ENCODE measurements at regions not wholly inside any gene's neighbourhood (a gene's known extent, or its start where the extent isn't known, plus 50 kb on each side); places are given as distances from the start of the nearest gene placed in this dataset.

- FAIRE-seq (no peak), DNase-seq (ENCODE audit: insufficient read length, low spot score) (no peak)
- no peak for TF ChIP-seq POLR2A (IDR thresholded peaks at IDR 0.05; ENCODE audit: low read depth, low read length)
Measured at GRCh38 chr6:33957892-33958525, 154.2 kb upstream of the MLN start.

GRCh38 chr6:33957131-33957891 is 153.5 kb upstream of the MLN start:
- no peak for DNase-seq (ENCODE audit: insufficient read length, low spot score)
- FAIRE-seq = no peak

GRCh38 chr6:33956206-33956605 is 152.4 kb upstream of the MLN start:
- no peak for FAIRE-seq

More at GRCh38 chr6:33957131-33957891, 153.5 kb upstream of the MLN start:
- TF ChIP-seq POLR2A (IDR thresholded peaks at IDR 0.05; ENCODE audit: low read depth, low read length) = no peak

GRCh38 chr6:33955566-33955965 is 151.8 kb upstream of the MLN start:
- no peak for TF ChIP-seq POLR2A (IDR thresholded peaks at IDR 0.05; ENCODE audit: low read depth, low read length)
- DNase-seq (ENCODE audit: insufficient read length, low spot score) = no peak
- no peak for FAIRE-seq

More at GRCh38 chr6:33956206-33956605, 152.4 kb upstream of the MLN start:
- TF ChIP-seq POLR2A (IDR thresholded peaks at IDR 0.05; ENCODE audit: low read depth, low read length) = no peak
- no peak for DNase-seq (ENCODE audit: insufficient read length, low spot score)

- FAIRE-seq (no peak), DNase-seq (ENCODE audit: insufficient read length, low spot score) (no peak)
- TF ChIP-seq POLR2A (IDR thresholded peaks at IDR 0.05; ENCODE audit: low read depth, low read length) = no peak
Measured at GRCh38 chr6:33954453-33954852, 150.7 kb upstream of the MLN start.

- FAIRE-seq (no peak), DNase-seq (ENCODE audit: insufficient read length, low spot score) (no peak)
- no peak for TF ChIP-seq POLR2A (IDR thresholded peaks at IDR 0.05; ENCODE audit: low read depth, low read length)
Measured at GRCh38 chr6:33953171-33953570, 149.4 kb upstream of the MLN start.

- FAIRE-seq (no peak), DNase-seq (ENCODE audit: insufficient read length, low spot score) (no peak)
- no peak for TF ChIP-seq POLR2A (IDR thresholded peaks at IDR 0.05; ENCODE audit: low read depth, low read length)
Measured at GRCh38 chr6:33952016-33952415, 148.2 kb upstream of the MLN start.

- DNase-seq (ENCODE audit: insufficient read length, low spot score) (no peak), FAIRE-seq (no peak)
- no peak for TF ChIP-seq POLR2A (IDR thresholded peaks at IDR 0.05; ENCODE audit: low read depth, low read length)
Measured at GRCh38 chr6:33950891-33951889, 147.4 kb upstream of the MLN start.

- FAIRE-seq = no peak
- DNase-seq (ENCODE audit: insufficient read length, low spot score) = no peak
- no peak for TF ChIP-seq POLR2A (IDR thresholded peaks at IDR 0.05; ENCODE audit: low read depth, low read length)
Measured at GRCh38 chr6:33950472-33950881, 146.7 kb upstream of the MLN start.

GRCh38 chr6:33949877-33950435 is 146.2 kb upstream of the MLN start:
- TF ChIP-seq POLR2A (IDR thresholded peaks at IDR 0.05; ENCODE audit: low read depth, low read length) = no peak
- FAIRE-seq (no peak), DNase-seq (ENCODE audit: insufficient read length, low spot score) (no peak)

GRCh38 chr6:33949111-33949510 is 145.3 kb upstream of the MLN start:
- DNase-seq (ENCODE audit: insufficient read length, low spot score) = no peak
- no peak for TF ChIP-seq POLR2A (IDR thresholded peaks at IDR 0.05; ENCODE audit: low read depth, low read length)
- FAIRE-seq = no peak

GRCh38 chr6:33947916-33948594 is 144.3 kb upstream of the MLN start:
- FAIRE-seq (no peak), DNase-seq (ENCODE audit: insufficient read length, low spot score) (no peak)
- TF ChIP-seq POLR2A (IDR thresholded peaks at IDR 0.05; ENCODE audit: low read depth, low read length) = no peak

GRCh38 chr6:33947047-33947446 is 143.2 kb upstream of the MLN start:
- FAIRE-seq = no peak
- no peak for TF ChIP-seq POLR2A (IDR thresholded peaks at IDR 0.05; ENCODE audit: low read depth, low read length)
- DNase-seq (ENCODE audit: insufficient read length, low spot score) = no peak
